ENCODE measurements at regions not wholly inside any gene's neighbourhood (a gene's known extent, or its start where the extent isn't known, plus 50 kb on each side); places are given as distances from the start of the nearest gene placed in this dataset.
"Not testable (repeated sequence)": the region's sequence is repeated elsewhere in the genome, so short reads cannot be mapped to it uniquely, and the experiment has no call there.

GRCh38 chr15:38829086-38829485 is 264.5 kb upstream of the RASGRP1 start:
- Histone ChIP-seq H3K4me1 (ENCODE audit: control insufficient read depth, low read depth, low read length) (peaks cover 5% of the 10 kb centered on the region), H3K27ac (ENCODE audit: low read length) (no peak overlapping the region), H3K27me3 (ENCODE audit: control insufficient read depth, insufficient read depth, low read length) (no peaks in the 10 kb centered on the region), H3K9ac (ENCODE audit: low read length) (no peak overlapping the region), H3K36me3 (ENCODE audit: control insufficient read depth, low read depth, low read length) (no peaks in the 10 kb centered on the region), H3K9me3 (ENCODE audit: control insufficient read depth, low read depth, low read length) (no peaks in the 10 kb centered on the region), H3K4me3 (ENCODE audit: low read length) (no peak overlapping the region)

GRCh38 chr15:38842226-38842625 is 277.6 kb upstream of the RASGRP1 start:
- no peak overlapping the region for H3K9ac ChIP-seq (ENCODE audit: low read length)
- no peak overlapping the region for H3K4me3 ChIP-seq (ENCODE audit: low read length)
- H3K27ac ChIP-seq (ENCODE audit: low read length) = no peak overlapping the region
- no peaks in the 10 kb centered on the region for H3K9me3 ChIP-seq (ENCODE audit: control insufficient read depth, low read depth, low read length)
- no peaks in the 10 kb centered on the region for H3K36me3 ChIP-seq (ENCODE audit: control insufficient read depth, low read depth, low read length)
- no peaks in the 10 kb centered on the region for H3K27me3 ChIP-seq (ENCODE audit: control insufficient read depth, insufficient read depth, low read length)
- H3K4me1 ChIP-seq (ENCODE audit: control insufficient read depth, low read depth, low read length) = no peaks in the 10 kb centered on the region

- no peak overlapping the region for H3K27ac ChIP-seq (ENCODE audit: low read length)
- no peaks in the 10 kb centered on the region for H3K27me3 ChIP-seq (ENCODE audit: control insufficient read depth, insufficient read depth, low read length)
- H3K9me3 ChIP-seq (ENCODE audit: control insufficient read depth, low read depth, low read length) = no peaks in the 10 kb centered on the region
- no peaks in the 10 kb centered on the region for H3K36me3 ChIP-seq (ENCODE audit: control insufficient read depth, low read depth, low read length)
- H3K4me1 ChIP-seq (ENCODE audit: control insufficient read depth, low read depth, low read length) = no peaks in the 10 kb centered on the region
- no peak overlapping the region for H3K4me3 ChIP-seq (ENCODE audit: low read length)
- H3K9ac ChIP-seq (ENCODE audit: low read length) = no peak overlapping the region
These were observed 278.5 kb upstream of the RASGRP1 start for GRCh38 chr15:38843051-38843501.

- Histone ChIP-seq H3K27ac (ENCODE audit: low read length) (no peak overlapping the region), H3K9ac (ENCODE audit: low read length) (no peak overlapping the region), H3K36me3 (ENCODE audit: control insufficient read depth, low read depth, low read length) (no peaks in the 10 kb centered on the region), H3K4me3 (ENCODE audit: low read length) (no peak overlapping the region), H3K9me3 (ENCODE audit: control insufficient read depth, low read depth, low read length) (no peaks in the 10 kb centered on the region), H3K27me3 (ENCODE audit: control insufficient read depth, insufficient read depth, low read length) (no peaks in the 10 kb centered on the region), H3K4me1 (ENCODE audit: control insufficient read depth, low read depth, low read length) (no peaks in the 10 kb centered on the region)
These were observed 279.3 kb upstream of the RASGRP1 start for GRCh38 chr15:38843736-38844590.

- no peak overlapping the region for H3K27ac ChIP-seq (ENCODE audit: low read length)
- H3K27me3 ChIP-seq (ENCODE audit: control insufficient read depth, insufficient read depth, low read length) = no peaks in the 10 kb centered on the region
- no peak overlapping the region for H3K9ac ChIP-seq (ENCODE audit: low read length)
- H3K9me3 ChIP-seq (ENCODE audit: control insufficient read depth, low read depth, low read length) = no peaks in the 10 kb centered on the region
- no peak overlapping the region for H3K4me3 ChIP-seq (ENCODE audit: low read length)
- no peaks in the 10 kb centered on the region for H3K36me3 ChIP-seq (ENCODE audit: control insufficient read depth, low read depth, low read length)
- H3K4me1 ChIP-seq (ENCODE audit: control insufficient read depth, low read depth, low read length) = no peaks in the 10 kb centered on the region
These were observed 280.1 kb upstream of the RASGRP1 start for GRCh38 chr15:38844736-38845135.

GRCh38 chr15:38846346-38846745 is 281.7 kb upstream of the RASGRP1 start:
- Histone ChIP-seq H3K9me3 (ENCODE audit: control insufficient read depth, low read depth, low read length) (no peaks in the 10 kb centered on the region), H3K36me3 (ENCODE audit: control insufficient read depth, low read depth, low read length) (no peaks in the 10 kb centered on the region), H3K4me1 (ENCODE audit: control insufficient read depth, low read depth, low read length) (no peaks in the 10 kb centered on the region), H3K4me3 (ENCODE audit: low read length) (no peak overlapping the region), H3K27ac (ENCODE audit: low read length) (no peak overlapping the region), H3K27me3 (ENCODE audit: control insufficient read depth, insufficient read depth, low read length) (no peaks in the 10 kb centered on the region), H3K9ac (ENCODE audit: low read length) (no peak overlapping the region)

GRCh38 chr15:38847666-38848065 is 283.1 kb upstream of the RASGRP1 start:
- H3K27me3 ChIP-seq (ENCODE audit: control insufficient read depth, insufficient read depth, low read length) = no peaks in the 10 kb centered on the region
- no peak overlapping the region for H3K9ac ChIP-seq (ENCODE audit: low read length)
- no peaks in the 10 kb centered on the region for H3K4me1 ChIP-seq (ENCODE audit: control insufficient read depth, low read depth, low read length)
- H3K36me3 ChIP-seq (ENCODE audit: control insufficient read depth, low read depth, low read length) = no peaks in the 10 kb centered on the region
- H3K9me3 ChIP-seq (ENCODE audit: control insufficient read depth, low read depth, low read length) = no peaks in the 10 kb centered on the region
- H3K27ac ChIP-seq (ENCODE audit: low read length) = no peak overlapping the region
- H3K4me3 ChIP-seq (ENCODE audit: low read length) = no peak overlapping the region

GRCh38 chr15:38849046-38849445 is 284.4 kb upstream of the RASGRP1 start:
- H3K9ac ChIP-seq (ENCODE audit: low read length) = no peak overlapping the region
- H3K4me3 ChIP-seq (ENCODE audit: low read length) = no peak overlapping the region
- H3K36me3 ChIP-seq (ENCODE audit: control insufficient read depth, low read depth, low read length) = no peaks in the 10 kb centered on the region
- H3K27me3 ChIP-seq (ENCODE audit: control insufficient read depth, insufficient read depth, low read length) = no peaks in the 10 kb centered on the region
- H3K4me1 ChIP-seq (ENCODE audit: control insufficient read depth, low read depth, low read length) = no peaks in the 10 kb centered on the region
- H3K9me3 ChIP-seq (ENCODE audit: control insufficient read depth, low read depth, low read length) = no peaks in the 10 kb centered on the region
- H3K27ac ChIP-seq (ENCODE audit: low read length) = no peak overlapping the region

- H3K9ac ChIP-seq (ENCODE audit: low read length); H3K4me1 ChIP-seq (ENCODE audit: control insufficient read depth, low read depth, low read length); H3K27ac ChIP-seq (ENCODE audit: low read length); H3K4me3 ChIP-seq (ENCODE audit: low read length); H3K36me3 ChIP-seq (ENCODE audit: control insufficient read depth, low read depth, low read length); H3K9me3 ChIP-seq (ENCODE audit: control insufficient read depth, low read depth, low read length); H3K27me3 ChIP-seq (ENCODE audit: control insufficient read depth, insufficient read depth, low read length): not testable (repeated sequence)
These were observed 287.6 kb upstream of the RASGRP1 start for GRCh38 chr15:38852188-38852587.

GRCh38 chr15:38853608-38854007 is 289.0 kb upstream of the RASGRP1 start:
- Histone ChIP-seq H3K9me3 (ENCODE audit: control insufficient read depth, low read depth, low read length) (no peaks in the 10 kb centered on the region), H3K27me3 (ENCODE audit: control insufficient read depth, insufficient read depth, low read length) (no peaks in the 10 kb centered on the region), H3K36me3 (ENCODE audit: control insufficient read depth, low read depth, low read length) (no peaks in the 10 kb centered on the region), H3K4me1 (ENCODE audit: control insufficient read depth, low read depth, low read length) (no peaks in the 10 kb centered on the region), H3K9ac (ENCODE audit: low read length) (no peak overlapping the region), H3K27ac (ENCODE audit: low read length) (no peak overlapping the region), H3K4me3 (ENCODE audit: low read length) (no peak overlapping the region)

GRCh38 chr15:38854506-38854905 is 289.9 kb upstream of the RASGRP1 start:
- H3K36me3 ChIP-seq (ENCODE audit: control insufficient read depth, low read depth, low read length) = no peaks in the 10 kb centered on the region
- H3K9ac ChIP-seq (ENCODE audit: low read length) = no peak overlapping the region
- no peak overlapping the region for H3K27ac ChIP-seq (ENCODE audit: low read length)
- H3K4me1 ChIP-seq (ENCODE audit: control insufficient read depth, low read depth, low read length) = no peaks in the 10 kb centered on the region
- H3K27me3 ChIP-seq (ENCODE audit: control insufficient read depth, insufficient read depth, low read length) = no peaks in the 10 kb centered on the region
- H3K4me3 ChIP-seq (ENCODE audit: low read length) = no peak overlapping the region
- no peaks in the 10 kb centered on the region for H3K9me3 ChIP-seq (ENCODE audit: control insufficient read depth, low read depth, low read length)

- no peak overlapping the region for H3K9ac ChIP-seq (ENCODE audit: low read length)
- no peak overlapping the region for H3K4me3 ChIP-seq (ENCODE audit: low read length)
- no peak overlapping the region for H3K27ac ChIP-seq (ENCODE audit: low read length)
- H3K4me1 ChIP-seq (ENCODE audit: control insufficient read depth, low read depth, low read length) = no peaks in the 10 kb centered on the region
- H3K27me3 ChIP-seq (ENCODE audit: control insufficient read depth, insufficient read depth, low read length) = no peaks in the 10 kb centered on the region
- no peaks in the 10 kb centered on the region for H3K9me3 ChIP-seq (ENCODE audit: control insufficient read depth, low read depth, low read length)
- H3K36me3 ChIP-seq (ENCODE audit: control insufficient read depth, low read depth, low read length) = no peaks in the 10 kb centered on the region
These were observed 293.2 kb upstream of the RASGRP1 start for GRCh38 chr15:38857814-38858213.
